Retinal pigment epithelial cell (primary cell): ENCODE measurements at regions not wholly inside any gene's neighbourhood (a gene's known extent, or its start where the extent isn't known, plus 50 kb on each side); places are given as distances from the start of the nearest gene placed in this dataset.

Source experiments
- DNase-seq: peaks from one replicate; pipeline ENCODE4 v3.0.0-alpha.2; 2010; ENCODE audit warnings: low read depth
- H3K4me3 ChIP-seq: 2 replicates; pipeline ENCODE4 v1.5.1; 2011; ENCODE audit warnings: mild to moderate bottlenecking, low read length, control low read depth, moderate library complexity
- TF ChIP-seq, protein P1 (sequence below): conservative IDR thresholded peaks from 2 replicates; pipeline ENCODE4 v1.5.1; 2011; ENCODE audit warnings: low read depth, low read length, control low read depth, inconsistent platforms

DNA sequence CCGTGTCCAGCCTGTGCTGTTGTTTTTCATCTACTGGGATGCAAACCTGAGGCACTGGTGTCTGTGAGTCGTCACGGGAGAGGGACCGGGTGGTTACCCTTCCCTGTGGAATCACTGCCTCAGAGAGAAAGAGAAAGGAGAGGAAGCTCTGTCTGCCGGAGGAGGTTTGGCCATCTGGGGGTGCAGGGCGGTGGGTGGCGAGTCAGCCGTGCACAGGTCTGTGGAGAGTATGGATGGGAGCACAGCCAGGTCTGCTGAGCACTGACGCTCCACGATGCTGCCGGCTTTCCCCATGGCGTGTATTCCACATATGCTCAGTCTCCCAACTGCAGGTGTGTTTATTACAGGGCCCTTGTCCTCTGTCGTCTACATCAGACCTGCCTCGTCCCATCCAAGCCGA is 395.2 kb upstream of the IRX4 start:
- no peak overlapping the region for H3K4me3 ChIP-seq
- TF ChIP-seq, protein P1, sequence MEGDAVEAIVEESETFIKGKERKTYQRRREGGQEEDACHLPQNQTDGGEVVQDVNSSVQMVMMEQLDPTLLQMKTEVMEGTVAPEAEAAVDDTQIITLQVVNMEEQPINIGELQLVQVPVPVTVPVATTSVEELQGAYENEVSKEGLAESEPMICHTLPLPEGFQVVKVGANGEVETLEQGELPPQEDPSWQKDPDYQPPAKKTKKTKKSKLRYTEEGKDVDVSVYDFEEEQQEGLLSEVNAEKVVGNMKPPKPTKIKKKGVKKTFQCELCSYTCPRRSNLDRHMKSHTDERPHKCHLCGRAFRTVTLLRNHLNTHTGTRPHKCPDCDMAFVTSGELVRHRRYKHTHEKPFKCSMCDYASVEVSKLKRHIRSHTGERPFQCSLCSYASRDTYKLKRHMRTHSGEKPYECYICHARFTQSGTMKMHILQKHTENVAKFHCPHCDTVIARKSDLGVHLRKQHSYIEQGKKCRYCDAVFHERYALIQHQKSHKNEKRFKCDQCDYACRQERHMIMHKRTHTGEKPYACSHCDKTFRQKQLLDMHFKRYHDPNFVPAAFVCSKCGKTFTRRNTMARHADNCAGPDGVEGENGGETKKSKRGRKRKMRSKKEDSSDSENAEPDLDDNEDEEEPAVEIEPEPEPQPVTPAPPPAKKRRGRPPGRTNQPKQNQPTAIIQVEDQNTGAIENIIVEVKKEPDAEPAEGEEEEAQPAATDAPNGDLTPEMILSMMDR: no peak
- DNase-seq: no peak

DNA sequence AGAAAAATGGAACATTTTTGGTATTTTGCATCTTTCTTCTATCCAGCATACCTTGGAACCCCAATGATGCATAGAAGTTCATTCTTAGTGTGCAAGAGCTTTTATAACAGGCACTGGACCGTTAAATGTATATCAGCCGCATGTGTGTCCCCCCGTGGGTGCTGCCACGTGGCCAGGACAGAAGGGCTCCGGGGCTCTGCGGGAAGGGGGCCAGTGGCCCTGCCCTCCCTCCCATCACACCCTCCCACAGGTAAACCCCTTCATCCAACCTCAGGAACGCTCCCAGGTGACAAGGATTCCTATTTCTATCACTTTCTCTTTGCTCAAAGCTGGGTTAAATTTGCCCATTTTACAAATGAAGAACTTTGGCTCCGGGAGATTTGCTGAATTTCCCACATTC is 393.4 kb upstream of the IRX4 start:
- no peak for DNase-seq
- TF ChIP-seq, protein P1: no peak
- no peak overlapping the region for H3K4me3 ChIP-seq

DNA sequence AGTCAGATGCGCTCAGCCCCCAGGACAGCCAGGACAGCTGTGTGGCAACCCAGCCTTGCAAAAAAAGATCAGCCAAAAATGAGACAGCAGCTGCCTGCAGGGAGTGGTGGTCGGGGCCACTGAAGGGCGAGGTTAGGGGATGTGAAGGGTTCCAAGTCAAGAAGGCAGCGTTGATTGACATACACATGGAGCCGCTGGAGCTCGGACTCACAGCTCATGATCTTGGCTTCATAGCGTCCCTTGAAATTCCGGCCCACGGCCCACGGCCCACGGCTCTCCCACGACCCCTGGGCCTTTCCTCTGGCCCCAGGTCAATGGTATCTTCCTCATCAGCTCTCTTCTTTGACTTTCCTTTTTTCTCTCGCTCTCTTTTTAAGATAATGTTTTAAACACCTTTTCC is 390.0 kb upstream of the IRX4 start:
- DNase-seq: no peak
- H3K4me3 ChIP-seq: no peak overlapping the region
- TF ChIP-seq, protein P1: no peak

DNA sequence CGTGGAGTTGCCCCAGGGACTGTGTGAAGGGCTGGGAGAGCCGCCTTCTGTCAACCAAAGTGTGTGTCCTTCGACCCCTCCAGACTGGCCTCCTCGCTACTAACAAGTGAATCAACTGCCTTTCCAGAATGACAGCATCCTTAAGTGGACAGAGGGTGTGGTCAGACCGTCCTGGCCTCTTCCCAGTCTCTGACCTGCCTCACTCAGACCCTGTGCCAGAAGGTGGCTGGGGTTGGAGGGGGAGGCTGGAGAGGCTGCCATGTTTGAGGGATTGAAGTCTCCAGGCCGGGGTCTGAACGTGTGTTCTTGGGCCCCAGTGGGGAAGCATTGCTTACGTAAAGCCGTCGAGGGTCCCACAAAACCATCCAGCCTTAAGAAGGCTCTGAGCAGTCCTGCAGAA is 389.3 kb upstream of the IRX4 start:
- TF ChIP-seq, protein P1: no peak
- DNase-seq: no peak

DNA sequence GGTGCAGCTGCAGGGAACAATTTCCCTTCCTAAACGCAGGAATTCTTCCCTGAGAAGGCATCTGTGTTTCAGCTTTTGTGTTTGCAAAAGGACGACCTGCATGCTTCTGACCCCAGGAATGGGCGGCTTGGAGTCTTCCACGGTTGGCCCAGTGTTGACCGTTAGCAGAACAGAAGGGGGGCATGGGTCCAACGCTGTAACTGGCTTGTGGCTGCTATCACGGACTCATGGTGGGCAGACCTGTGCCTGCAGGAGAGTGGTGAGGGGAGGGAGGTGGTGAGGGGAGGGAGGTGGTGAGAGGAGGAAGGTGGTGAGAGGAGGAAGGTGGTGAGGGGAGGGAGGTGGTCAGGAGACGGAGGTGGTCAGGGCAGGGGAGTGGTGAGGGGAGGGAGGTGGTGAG is 388.6 kb upstream of the IRX4 start:
- TF ChIP-seq, protein P1: no peak
- H3K4me3 ChIP-seq: no peak overlapping the region
- DNase-seq: no peak

More for the DNA sequence above, 389.3 kb upstream of the IRX4 start:
- H3K4me3 ChIP-seq: no peak overlapping the region

DNA sequence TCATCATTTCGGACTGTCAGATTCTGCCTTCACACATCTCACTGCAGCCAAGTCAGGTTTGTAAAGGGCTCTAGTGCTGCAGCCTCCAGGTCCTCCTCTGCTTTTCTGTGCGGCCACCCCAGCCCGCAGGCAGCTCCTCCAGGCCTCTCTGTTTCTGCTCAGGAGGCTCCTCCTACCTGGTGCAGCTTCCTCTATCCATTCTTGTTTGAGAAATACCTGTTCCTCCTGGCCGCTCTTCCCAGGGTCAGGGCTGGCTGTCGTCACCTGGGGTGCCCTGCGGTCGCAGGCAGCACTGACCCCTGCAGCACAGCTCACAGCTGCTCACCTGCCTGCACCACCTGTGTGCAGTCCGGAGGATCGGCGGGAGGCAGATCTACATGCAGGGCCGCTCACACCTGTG is 387.7 kb upstream of the IRX4 start:
- TF ChIP-seq, protein P1: no peak
- DNase-seq: no peak

DNA sequence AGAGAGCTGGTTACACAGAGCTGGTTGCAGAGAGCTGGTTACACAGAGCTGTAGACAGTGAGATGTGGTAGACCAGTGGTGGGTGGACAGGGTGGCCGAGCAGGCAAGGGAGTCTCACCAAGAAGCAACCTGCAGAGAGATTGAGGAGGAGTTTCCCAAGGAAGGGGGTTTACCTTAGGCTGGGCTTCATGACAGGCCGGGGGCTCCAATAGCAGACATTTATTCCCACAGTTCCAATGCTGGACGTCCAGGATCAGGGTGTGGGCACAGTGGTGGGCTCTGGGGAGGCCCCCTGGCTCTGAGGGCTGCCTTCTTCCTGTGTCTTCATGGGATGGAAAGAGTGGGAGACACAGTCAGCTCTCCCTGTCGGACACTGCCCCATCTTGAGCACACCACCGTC is 386.9 kb upstream of the IRX4 start:
- TF ChIP-seq, protein P1: no peak
- H3K4me3 ChIP-seq: no peak overlapping the region
- DNase-seq: no peak

More for the DNA sequence above, 387.7 kb upstream of the IRX4 start:
- no peak overlapping the region for H3K4me3 ChIP-seq
